HEK293T (cell line): ENCODE measurements at regions not wholly inside any gene's neighbourhood (a gene's known extent, or its start where the extent isn't known, plus 50 kb on each side); places are given as distances from the start of the nearest gene placed in this dataset.

ENCODE experiments used
- CTCF ChIA-PET: fragments of 350-600 bp; formaldehyde crosslinking; extraction: SDS; loops from one replicate; lab custom pipeline; 2021; ENCODE audit warnings: antibody characterized with exemption, inconsistent platforms; lab: Yijun Ruan, JAX
- POLR2A ChIA-PET: fragments of 350-600 bp; formaldehyde crosslinking; extraction: SDS; loops from one replicate; lab custom pipeline; 2020; ENCODE audit warnings: antibody characterized with exemption, inconsistent platforms; lab: Yijun Ruan, JAX
- DNase-seq: peaks from one replicate; pipeline ENCODE4 v3.0.0; 2012; ENCODE audit warnings: mixed read lengths; ENCODE audit errors: extremely low spot score
- ARNT ChIP-seq: fragments of 450-650 bp; IDR thresholded peaks from 2 replicates; pipeline ENCODE4 v1.6.1; 2017; ENCODE audit warnings: mild to moderate bottlenecking
- BHLHE40 ChIP-seq: fragments of 450-650 bp; IDR thresholded peaks from 2 replicates; pipeline ENCODE4 v1.6.1; 2016; ENCODE audit warnings: mild to moderate bottlenecking, moderate library complexity, borderline replicate concordance
- CTBP1 ChIP-seq: fragments of 450-650 bp; IDR thresholded peaks from 2 replicates; pipeline ENCODE4 v1.6.1; 2016; ENCODE audit warnings: borderline replicate concordance
- ELF4 ChIP-seq: fragments of 450-650 bp; IDR thresholded peaks from 2 replicates; pipeline ENCODE4 v1.6.1; 2017; ENCODE audit warnings: antibody characterized with exemption
- FOXA1 ChIP-seq: fragments of 450-650 bp; IDR thresholded peaks from 2 replicates; pipeline ENCODE4 v1.6.1; 2016; ENCODE audit warnings: mild to moderate bottlenecking
- FOXK2 ChIP-seq: fragments of 450-650 bp; IDR thresholded peaks from 2 replicates; pipeline ENCODE4 v1.6.1; 2016; ENCODE audit warnings: mild to moderate bottlenecking
- FOXM1 ChIP-seq: fragments of 450-650 bp; IDR thresholded peaks from 2 replicates; pipeline ENCODE4 v1.6.1; 2017; ENCODE audit warnings: mild to moderate bottlenecking, borderline replicate concordance
- HDGF ChIP-seq: fragments of 450-650 bp; IDR thresholded peaks from 2 replicates; pipeline ENCODE4 v1.6.1; 2017; ENCODE audit warnings: antibody characterized with exemption, borderline replicate concordance
- L3MBTL2 ChIP-seq: fragments of 450-650 bp; conservative IDR thresholded peaks from 2 replicates; pipeline ENCODE4 v1.6.1; 2016; ENCODE audit warnings: mild to moderate bottlenecking
- LEF1 ChIP-seq: fragments of 450-650 bp; IDR thresholded peaks from 2 replicates; pipeline ENCODE4 v1.6.1; 2017; ENCODE audit warnings: mild to moderate bottlenecking, borderline replicate concordance
- NFRKB ChIP-seq: fragments of 450-650 bp; IDR thresholded peaks from 2 replicates; pipeline ENCODE4 v1.6.1; 2016; ENCODE audit warnings: mild to moderate bottlenecking, moderate library complexity
- SP1 ChIP-seq: fragments of 450-650 bp; IDR thresholded peaks from 2 replicates; pipeline ENCODE4 v1.6.1; 2017
- SUZ12 ChIP-seq: fragments of 450-650 bp; IDR thresholded peaks from 2 replicates; pipeline ENCODE4 v1.6.1; 2016; ENCODE audit warnings: mild to moderate bottlenecking
- TARDBP ChIP-seq: fragments of 450-650 bp; IDR thresholded peaks from 2 replicates; pipeline ENCODE4 v1.6.1; 2016
- ZNF384 ChIP-seq: fragments of 450-650 bp; IDR thresholded peaks from 2 replicates; pipeline ENCODE4 v1.6.1; 2016
- TF ChIP-seq, protein P1 (sequence below): fragments of 450-650 bp; IDR thresholded peaks from 2 replicates; pipeline ENCODE4 v1.6.1; 2016

- CTCF ChIA-PET: no interaction called here
- POLR2A ChIA-PET: no interaction called here
- DNase-seq: no peak
- TF ChIP-seq CTBP1 (no peak), TARDBP (no peak), LEF1 (no peak), ELF4 (no peak), FOXA1 (no peak), SUZ12 (no peak), NFRKB (no peak), BHLHE40 (no peak), HDGF (no peak), ZNF384 (no peak), FOXK2 (no peak), FOXM1 (no peak), SP1 (no peak), ARNT (no peak), L3MBTL2 (no peak)
- TF ChIP-seq, protein P1, sequence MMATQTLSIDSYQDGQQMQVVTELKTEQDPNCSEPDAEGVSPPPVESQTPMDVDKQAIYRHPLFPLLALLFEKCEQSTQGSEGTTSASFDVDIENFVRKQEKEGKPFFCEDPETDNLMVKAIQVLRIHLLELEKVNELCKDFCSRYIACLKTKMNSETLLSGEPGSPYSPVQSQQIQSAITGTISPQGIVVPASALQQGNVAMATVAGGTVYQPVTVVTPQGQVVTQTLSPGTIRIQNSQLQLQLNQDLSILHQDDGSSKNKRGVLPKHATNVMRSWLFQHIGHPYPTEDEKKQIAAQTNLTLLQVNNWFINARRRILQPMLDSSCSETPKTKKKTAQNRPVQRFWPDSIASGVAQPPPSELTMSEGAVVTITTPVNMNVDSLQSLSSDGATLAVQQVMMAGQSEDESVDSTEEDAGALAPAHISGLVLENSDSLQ: no peak
Observed at GRCh38 chr9:27625751-27626150, 52.5 kb upstream of the C9orf72 start.

DNA sequence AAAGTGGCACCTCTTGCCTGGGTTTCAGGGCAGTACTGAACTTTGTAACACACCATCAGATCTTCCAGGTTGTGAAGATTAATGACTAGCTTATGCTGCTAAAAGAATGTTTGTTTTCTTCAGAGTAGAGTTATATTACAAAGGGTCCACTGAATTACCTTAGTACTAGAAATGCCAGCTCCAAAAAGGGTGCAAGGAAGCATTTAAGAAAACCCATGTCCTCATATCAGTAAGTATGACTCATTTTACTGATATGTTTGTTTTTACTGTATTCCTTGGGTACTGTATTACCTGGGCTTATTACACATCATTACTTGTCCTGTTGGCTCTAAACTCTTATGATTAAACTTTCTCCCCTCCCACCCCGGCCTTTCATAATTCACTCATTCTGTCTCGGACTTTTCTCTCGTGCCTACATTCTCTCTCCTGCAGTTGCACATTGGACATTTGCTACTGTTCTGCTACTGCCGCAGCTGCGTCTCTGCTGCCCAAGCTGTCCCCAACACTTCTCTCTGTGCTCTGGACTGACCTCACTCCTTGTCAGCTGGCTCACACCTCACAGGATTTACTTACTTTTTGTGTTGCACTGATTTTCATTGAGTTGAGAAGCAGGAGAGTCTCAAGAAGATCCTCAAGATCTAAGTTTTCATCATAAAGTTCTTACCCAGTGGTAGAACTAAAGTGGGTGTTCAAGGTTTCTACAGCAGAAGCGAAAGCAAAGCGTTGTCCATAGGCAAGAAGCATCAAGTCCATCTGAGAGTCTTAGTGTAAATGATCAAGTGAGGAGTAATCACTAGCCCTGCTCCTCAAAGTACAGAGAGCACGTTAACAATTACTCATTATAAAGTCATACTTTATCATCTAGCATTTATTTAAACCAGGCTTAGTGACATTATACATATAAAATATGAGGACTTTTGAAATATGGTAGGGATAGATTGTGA is 53.2 kb upstream of the C9orf72 start:
- CTCF ChIA-PET: no interaction called here
- DNase-seq: no peak
- no peak for TF ChIP-seq TARDBP
- TF ChIP-seq NFRKB: no peak
- TF ChIP-seq FOXM1: no peak
- TF ChIP-seq HDGF: no peak
- no peak for TF ChIP-seq ARNT
- no peak for TF ChIP-seq ELF4
- TF ChIP-seq, protein P1: no peak
- TF ChIP-seq SUZ12: no peak
- no peak for TF ChIP-seq BHLHE40
- TF ChIP-seq FOXK2: no peak
- TF ChIP-seq LEF1: no peak
- no peak for TF ChIP-seq CTBP1
- TF ChIP-seq L3MBTL2: no peak
- TF ChIP-seq FOXA1: no peak
- no peak for TF ChIP-seq SP1
- TF ChIP-seq ZNF384: no peak
- POLR2A ChIA-PET: no interaction called here

- no peak for DNase-seq
- ChIA-PET CTCF (no interaction called here), POLR2A (no interaction called here)
- TF ChIP-seq L3MBTL2 (no peak), NFRKB (no peak), FOXK2 (no peak), LEF1 (no peak), HDGF (no peak), ZNF384 (no peak), SP1 (no peak), ELF4 (no peak), BHLHE40 (no peak), SUZ12 (no peak)
Observed at GRCh38 chr9:27627188-27627564, 53.9 kb upstream of the C9orf72 start.

GRCh38 chr9:27628311-27628710 is 55.0 kb upstream of the C9orf72 start:
- no peak for TF ChIP-seq FOXM1
- no peak for TF ChIP-seq ARNT
- no peak for TF ChIP-seq SUZ12
- TF ChIP-seq TARDBP: no peak
- no peak for TF ChIP-seq NFRKB
- TF ChIP-seq, protein P1: no peak
- no peak for TF ChIP-seq BHLHE40
- POLR2A ChIA-PET: interaction anchor here (0.6 kb wide), 1 partner anchor 424 kb away, joined by 3 read pairs; no protein-coding TSS in a partner anchor
- DNase-seq: no peak
- CTCF ChIA-PET: no interaction called here

GRCh38 chr9:27629425-27629824 is 56.1 kb upstream of the C9orf72 start:
- DNase-seq: no peak
- CTCF ChIA-PET: no interaction called here

More at GRCh38 chr9:27629425-27629824, 56.1 kb upstream of the C9orf72 start:
- POLR2A ChIA-PET: no interaction called here
- TF ChIP-seq, protein P1: no peak
- TF ChIP-seq FOXM1: no peak
